HG03378 (cell line): ENCODE measurements at regions not wholly inside any gene's neighbourhood (a gene's known extent, or its start where the extent isn't known, plus 50 kb on each side); places are given as distances from the start of the nearest gene placed in this dataset.
"Not testable (repeated sequence)": the region's sequence is repeated elsewhere in the genome, so short reads cannot be mapped to it uniquely, and the experiment has no call there.

Experiments used
- ATAC-seq: cut with Tn5 transposase; IDR thresholded peaks from one replicate; pipeline ENCODE4 v1.9.1; 2021; ENCODE audit warnings: mild to moderate bottlenecking, moderate library complexity; ENCODE audit not compliant: unreplicated experiment

DNA sequence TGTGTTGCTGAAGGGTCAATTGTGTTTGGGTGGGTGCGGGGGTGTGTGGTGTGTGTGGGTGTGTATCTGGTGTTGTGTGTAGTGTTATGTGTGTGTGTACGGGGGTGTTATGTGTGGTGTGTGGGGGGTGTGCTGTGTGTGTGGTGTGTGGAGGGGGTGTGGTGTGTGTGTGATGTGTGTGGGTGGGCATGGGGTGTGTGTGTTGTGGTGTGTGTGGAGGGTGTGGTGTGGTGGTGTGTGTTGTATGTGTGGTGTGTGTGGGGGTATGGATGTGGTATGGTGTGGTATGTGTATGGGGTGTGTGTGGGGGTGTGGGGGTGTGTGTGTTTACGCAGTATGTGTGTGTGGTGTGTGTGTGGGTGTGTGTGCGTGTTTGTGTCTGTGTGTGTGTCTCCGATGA lies 110.8 kb downstream of the ZNF22 start:
- no peak for ATAC-seq

- not testable (repeated sequence) for ATAC-seq
Measured at GRCh38 chr10:45117940-45118339, 117.2 kb downstream of the ZNF22 start.

GRCh38 chr10:45118929-45119328 lies 118.2 kb downstream of the ZNF22 start:
- no peak for ATAC-seq

DNA sequence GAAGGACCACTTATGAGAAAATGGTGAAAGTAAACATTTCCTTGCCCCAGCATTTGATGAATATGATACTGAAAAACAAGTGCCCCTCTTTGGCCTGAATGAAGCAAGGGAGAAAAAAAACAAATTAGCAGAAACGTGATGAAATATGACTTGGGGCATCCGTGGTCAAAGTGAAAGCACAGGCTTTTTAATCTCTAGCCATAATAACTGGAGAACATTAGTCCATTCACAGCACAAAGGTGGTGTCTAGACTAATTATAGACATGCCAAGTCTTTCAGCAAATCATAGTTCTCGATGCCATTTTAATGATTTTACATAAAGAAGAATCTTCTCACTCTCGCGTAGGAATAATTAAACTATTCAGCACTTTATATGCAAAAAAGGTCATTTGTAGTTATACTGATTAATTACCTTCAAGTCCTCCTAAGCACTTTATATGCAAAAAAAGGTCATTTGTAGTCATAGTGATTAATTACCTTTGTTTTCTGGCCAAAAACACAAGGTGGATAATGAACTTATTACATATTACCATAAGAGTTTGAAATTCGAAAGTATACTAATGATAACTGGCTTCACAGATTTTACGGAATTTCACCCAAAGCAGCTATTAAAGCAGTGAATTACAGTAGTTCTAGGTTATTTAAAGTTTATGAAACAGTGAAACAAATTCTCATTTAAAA lies 121.6 kb downstream of the ZNF22 start:
- ATAC-seq: not testable (repeated sequence)

GRCh38 chr10:45135443-45136198 lies 134.9 kb downstream of the ZNF22 start:
- no peak for ATAC-seq

GRCh38 chr10:45136256-45136655 lies 135.5 kb downstream of the ZNF22 start:
- ATAC-seq: no peak

DNA sequence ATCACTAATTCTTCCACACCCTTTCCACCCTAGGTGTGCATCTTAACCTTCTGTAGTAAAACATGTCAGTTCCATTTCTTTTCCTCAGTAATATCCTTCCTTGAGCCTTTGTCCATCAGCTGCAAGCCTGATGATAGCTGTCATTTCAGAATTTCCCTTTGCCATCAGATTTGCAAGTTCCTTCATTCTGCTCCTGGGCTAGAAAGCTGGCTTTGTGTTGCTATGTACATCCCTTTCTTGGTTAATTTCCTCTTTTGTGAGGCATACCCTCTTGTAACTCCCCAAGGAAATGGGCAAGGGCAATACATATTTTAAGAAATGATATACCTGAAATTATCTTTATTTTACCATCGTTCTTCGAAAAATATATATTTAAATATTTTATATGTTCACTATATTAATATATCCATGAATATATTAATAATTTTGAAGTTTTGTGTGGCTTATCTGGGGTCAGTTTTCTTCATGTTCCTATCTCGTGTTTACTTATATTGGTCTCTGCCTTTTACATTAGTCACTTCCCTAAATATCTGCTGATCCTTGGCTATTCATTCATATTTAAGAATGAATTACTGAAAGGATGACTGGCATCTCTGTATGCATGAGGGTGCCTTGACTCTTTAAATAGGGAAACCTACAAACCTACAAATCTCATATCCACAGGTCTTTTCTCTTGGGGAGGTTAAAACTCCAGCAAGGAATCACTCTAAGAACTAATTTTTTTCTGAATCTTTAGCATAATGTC lies 143.8 kb downstream of the ZNF22 start:
- ATAC-seq: no peak

GRCh38 chr10:45145143-45145542 lies 144.4 kb downstream of the ZNF22 start:
- not testable (repeated sequence) for ATAC-seq

GRCh38 chr10:45147000-45147399 lies 146.3 kb downstream of the ZNF22 start:
- ATAC-seq: no peak

DNA sequence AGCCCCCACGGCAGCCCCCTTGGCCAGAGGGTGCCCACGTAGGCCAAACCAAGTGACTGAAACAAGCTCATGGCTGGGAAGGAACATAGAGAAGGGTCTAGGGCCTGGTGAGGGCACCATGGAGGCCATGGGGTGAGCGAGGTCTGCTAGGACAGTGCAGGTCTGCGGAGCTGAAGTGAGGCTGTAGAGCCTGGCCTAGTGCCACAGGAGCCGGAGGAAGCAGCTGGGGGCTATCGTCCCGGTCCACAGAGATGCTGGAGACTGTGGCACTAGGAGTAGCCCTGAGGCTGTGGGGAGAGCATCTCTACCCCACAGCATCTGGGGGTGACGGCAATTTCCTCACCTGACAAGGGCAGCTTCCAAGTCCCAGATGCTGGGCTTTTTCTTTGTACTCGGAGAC lies 150.3 kb downstream of the ZNF22 start:
- ATAC-seq: no peak

- no peak for ATAC-seq
Measured at GRCh38 chr10:45151467-45152214, 150.9 kb downstream of the ZNF22 start.

- no peak for ATAC-seq
Measured at GRCh38 chr10:45152726-45153125, 152.0 kb downstream of the ZNF22 start.

DNA sequence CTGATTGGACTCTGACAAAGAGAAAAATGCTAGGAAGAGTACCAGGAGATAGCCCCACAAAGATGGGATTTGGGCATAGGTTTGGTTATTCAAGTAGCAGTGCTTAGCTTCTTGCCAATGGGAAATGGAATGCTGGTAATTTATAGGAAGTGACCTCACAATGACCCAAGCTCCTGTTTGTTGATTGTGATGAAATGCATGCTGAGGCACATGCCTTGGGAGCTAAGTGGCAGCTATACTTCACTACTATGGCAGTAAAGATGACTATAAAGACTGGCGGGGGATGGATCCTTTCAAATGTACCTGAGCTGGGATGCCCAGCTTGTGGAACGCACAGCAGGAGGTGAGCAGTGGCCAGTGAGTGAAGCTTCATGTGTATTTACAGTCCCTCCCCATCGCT lies 153.8 kb downstream of the ZNF22 start:
- no peak for ATAC-seq

DNA sequence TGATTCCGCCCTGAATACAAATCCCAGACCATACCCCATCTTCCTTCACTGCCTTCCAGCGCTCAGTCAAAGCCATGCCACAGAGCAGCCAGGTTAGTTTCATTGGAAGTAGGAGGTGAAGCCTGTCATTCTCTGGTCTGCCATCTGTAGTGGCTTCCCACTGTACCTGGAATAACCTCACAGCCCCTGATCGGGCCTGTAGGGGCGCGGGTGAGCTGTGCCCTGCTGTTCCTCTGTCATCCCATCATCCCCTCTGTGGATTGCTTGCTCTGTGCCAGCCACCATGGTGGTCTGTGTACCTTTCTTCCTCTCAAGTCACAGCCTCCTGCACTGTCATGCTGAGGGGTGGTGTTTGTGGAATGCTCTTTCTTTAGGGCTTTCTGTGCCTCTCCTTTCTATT lies 155.1 kb downstream of the ZNF22 start:
- no peak for ATAC-seq

- ATAC-seq: no peak
Measured at GRCh38 chr10:45160271-45160670, 155.1 kb downstream of the OR13A1 start.

- no peak for ATAC-seq
Measured at GRCh38 chr10:45163315-45163975, 152.0 kb downstream of the OR13A1 start.

DNA sequence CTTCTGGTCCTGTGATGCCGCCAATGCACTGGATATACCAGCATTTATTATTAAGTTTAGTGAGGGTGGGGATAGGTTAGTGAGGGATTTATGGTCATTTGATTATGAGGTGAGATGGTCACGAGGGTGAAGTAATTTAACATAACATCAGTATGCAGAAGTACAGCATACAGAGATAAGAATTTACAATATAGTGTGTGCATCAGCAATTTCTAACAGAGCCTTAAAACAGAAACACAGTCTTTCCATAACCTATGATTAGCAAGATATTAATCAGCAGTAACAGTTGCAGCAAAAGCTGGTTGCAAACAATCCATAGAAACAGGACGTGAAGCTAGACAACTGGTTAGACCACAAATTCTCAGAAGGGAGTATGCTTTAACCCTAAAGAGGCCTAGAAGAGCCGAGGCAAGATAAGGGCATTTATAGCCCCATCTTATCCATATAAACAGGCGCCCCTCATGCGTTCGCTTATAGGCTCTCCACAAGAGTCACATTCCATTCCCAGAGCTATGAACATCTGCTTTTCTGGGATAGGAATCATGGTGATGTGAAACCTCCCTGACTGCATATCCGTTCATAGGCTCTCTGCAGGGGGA lies 139.8 kb downstream of the OR13A1 start:
- not testable (repeated sequence) for ATAC-seq

- ATAC-seq: no peak
Measured at GRCh38 chr10:45179691-45180090, 135.7 kb downstream of the OR13A1 start.

DNA sequence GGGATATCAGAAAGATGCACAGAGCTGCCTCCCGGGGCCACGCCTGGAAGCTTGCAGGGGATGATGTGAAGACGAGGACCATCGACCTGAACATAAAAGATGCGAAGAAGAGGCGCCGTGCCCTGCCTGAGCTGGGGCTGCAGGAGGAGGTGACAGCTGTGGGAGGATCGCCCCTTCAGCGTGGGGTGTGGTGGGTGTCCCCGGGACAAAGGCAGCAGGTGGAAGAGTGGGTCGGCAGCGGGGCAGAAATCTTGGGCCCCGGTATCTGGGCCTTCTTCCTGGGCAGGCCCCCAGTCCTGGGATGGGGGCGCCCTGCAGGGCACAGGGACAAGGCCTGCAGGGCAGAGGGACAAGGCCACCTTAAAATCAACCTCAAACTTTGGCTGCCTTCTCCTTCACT lies 134.9 kb downstream of the OR13A1 start:
- ATAC-seq: no peak
